ENCODE measurements at regions not wholly inside any gene's neighbourhood (a gene's known extent, or its start where the extent isn't known, plus 50 kb on each side); places are given as distances from the start of the nearest gene placed in this dataset.

- no peaks in the 10 kb centered on the region for H3K27me3 ChIP-seq (ENCODE audit: insufficient read depth, low read length)
- no peaks in the 10 kb centered on the region for H3K9me3 ChIP-seq (ENCODE audit: low read depth, low read length)
- no peaks in the 10 kb centered on the region for H3K4me1 ChIP-seq (ENCODE audit: insufficient read depth, low read length)
Observed at GRCh38 chrX:137483554-137483953, 82.4 kb upstream of the ZIC3 start.

GRCh38 chrX:137482136-137482535 is 83.8 kb upstream of the ZIC3 start:
- no peaks in the 10 kb centered on the region for H3K9me3 ChIP-seq (ENCODE audit: low read depth, low read length)
- no peaks in the 10 kb centered on the region for H3K27me3 ChIP-seq (ENCODE audit: insufficient read depth, low read length)
- no peaks in the 10 kb centered on the region for H3K4me1 ChIP-seq (ENCODE audit: insufficient read depth, low read length)
- no peak overlapping the region for H3K4me3 ChIP-seq (ENCODE audit: low read length)

More at GRCh38 chrX:137483554-137483953, 82.4 kb upstream of the ZIC3 start:
- no peak overlapping the region for H3K4me3 ChIP-seq (ENCODE audit: low read length)

- no peaks in the 10 kb centered on the region for H3K4me1 ChIP-seq (ENCODE audit: insufficient read depth, low read length)
- no peak overlapping the region for H3K4me3 ChIP-seq (ENCODE audit: low read length)
- H3K27me3 ChIP-seq (ENCODE audit: insufficient read depth, low read length), result no peaks in the 10 kb centered on the region
- no peaks in the 10 kb centered on the region for H3K9me3 ChIP-seq (ENCODE audit: low read depth, low read length)
Observed at GRCh38 chrX:137479386-137479785, 86.5 kb upstream of the ZIC3 start.

GRCh38 chrX:137441711-137442110 is 124.2 kb upstream of the ZIC3 start:
- Histone ChIP-seq H3K9me3 (ENCODE audit: low read depth, low read length) (no peaks in the 10 kb centered on the region), H3K4me1 (ENCODE audit: insufficient read depth, low read length) (no peaks in the 10 kb centered on the region), H3K27me3 (ENCODE audit: insufficient read depth, low read length) (no peaks in the 10 kb centered on the region), H3K4me3 (ENCODE audit: low read length) (no peak overlapping the region)

GRCh38 chrX:137432609-137433008 is 133.3 kb upstream of the ZIC3 start:
- H3K4me3 ChIP-seq (ENCODE audit: low read length), result no peak overlapping the region

GRCh38 chrX:137431693-137432488 is 134.0 kb upstream of the ZIC3 start:
- Histone ChIP-seq H3K9me3 (ENCODE audit: low read depth, low read length) (no peaks in the 10 kb centered on the region), H3K27me3 (ENCODE audit: insufficient read depth, low read length) (peaks cover 31% of the 10 kb centered on the region), H3K4me1 (ENCODE audit: insufficient read depth, low read length) (peaks cover 17% of the 10 kb centered on the region), H3K4me3 (ENCODE audit: low read length) (no peak overlapping the region)

More at GRCh38 chrX:137432609-137433008, 133.3 kb upstream of the ZIC3 start:
- H3K27me3 ChIP-seq (ENCODE audit: insufficient read depth, low read length), result peaks cover 24% of the 10 kb centered on the region
- H3K4me1 ChIP-seq (ENCODE audit: insufficient read depth, low read length), result peaks cover 10% of the 10 kb centered on the region
- H3K9me3 ChIP-seq (ENCODE audit: low read depth, low read length), result no peaks in the 10 kb centered on the region

GRCh38 chrX:137430984-137431475 is 134.9 kb upstream of the ZIC3 start:
- H3K4me1 ChIP-seq (ENCODE audit: insufficient read depth, low read length), result peaks cover 17% of the 10 kb centered on the region
- peaks cover 32% of the 10 kb centered on the region for H3K27me3 ChIP-seq (ENCODE audit: insufficient read depth, low read length)
- H3K4me3 ChIP-seq (ENCODE audit: low read length), result no peak overlapping the region
- no peaks in the 10 kb centered on the region for H3K9me3 ChIP-seq (ENCODE audit: low read depth, low read length)

- H3K9me3 ChIP-seq (ENCODE audit: low read depth, low read length), result no peaks in the 10 kb centered on the region
- H3K4me3 ChIP-seq (ENCODE audit: low read length), result no peak overlapping the region
- peaks cover 40% of the 10 kb centered on the region for H3K27me3 ChIP-seq (ENCODE audit: insufficient read depth, low read length)
- H3K4me1 ChIP-seq (ENCODE audit: insufficient read depth, low read length), result peaks cover 17% of the 10 kb centered on the region
Observed at GRCh38 chrX:137430301-137430700, 135.6 kb upstream of the ZIC3 start.

- Histone ChIP-seq H3K4me3 (ENCODE audit: low read length) (no peak overlapping the region), H3K27me3 (ENCODE audit: insufficient read depth, low read length) (peaks cover 50% of the 10 kb centered on the region), H3K9me3 (ENCODE audit: low read depth, low read length) (no peaks in the 10 kb centered on the region), H3K4me1 (ENCODE audit: insufficient read depth, low read length) (peaks cover 17% of the 10 kb centered on the region)
Observed at GRCh38 chrX:137428766-137429591, 136.9 kb upstream of the ZIC3 start.

- Histone ChIP-seq H3K27me3 (ENCODE audit: insufficient read depth, low read length) (peaks cover 58% of the 10 kb centered on the region), H3K9me3 (ENCODE audit: low read depth, low read length) (no peaks in the 10 kb centered on the region), H3K4me3 (ENCODE audit: low read length) (peak overlapping the region; percentile 12), H3K4me1 (ENCODE audit: insufficient read depth, low read length) (peaks cover 17% of the 10 kb centered on the region)
Observed at GRCh38 chrX:137428221-137428661, 137.7 kb upstream of the ZIC3 start.

- Histone ChIP-seq H3K27me3 (ENCODE audit: insufficient read depth, low read length) (peaks cover 62% of the 10 kb centered on the region), H3K9me3 (ENCODE audit: low read depth, low read length) (no peaks in the 10 kb centered on the region), H3K4me1 (ENCODE audit: insufficient read depth, low read length) (peaks cover 17% of the 10 kb centered on the region), H3K4me3 (ENCODE audit: low read length) (peak overlapping the region; percentile 12)
Observed at GRCh38 chrX:137427816-137428215, 138.1 kb upstream of the ZIC3 start.

GRCh38 chrX:137427426-137427778 is 138.5 kb upstream of the ZIC3 start:
- no peaks in the 10 kb centered on the region for H3K9me3 ChIP-seq (ENCODE audit: low read depth, low read length)
- peaks cover 66% of the 10 kb centered on the region for H3K27me3 ChIP-seq (ENCODE audit: insufficient read depth, low read length)
- no peak overlapping the region for H3K4me3 ChIP-seq (ENCODE audit: low read length)
- H3K4me1 ChIP-seq (ENCODE audit: insufficient read depth, low read length), result peaks cover 17% of the 10 kb centered on the region

GRCh38 chrX:137426695-137427425 is 139.1 kb upstream of the ZIC3 start:
- no peaks in the 10 kb centered on the region for H3K9me3 ChIP-seq (ENCODE audit: low read depth, low read length)
- peaks cover 71% of the 10 kb centered on the region for H3K27me3 ChIP-seq (ENCODE audit: insufficient read depth, low read length)
- H3K4me3 ChIP-seq (ENCODE audit: low read length), result no peak overlapping the region
- H3K4me1 ChIP-seq (ENCODE audit: insufficient read depth, low read length), result peaks cover 17% of the 10 kb centered on the region

- Histone ChIP-seq H3K27me3 (ENCODE audit: insufficient read depth, low read length) (peaks cover 68% of the 10 kb centered on the region), H3K9me3 (ENCODE audit: low read depth, low read length) (no peaks in the 10 kb centered on the region), H3K4me3 (ENCODE audit: low read length) (no peak overlapping the region), H3K4me1 (ENCODE audit: insufficient read depth, low read length) (peaks cover 17% of the 10 kb centered on the region)
Observed at GRCh38 chrX:137425986-137426385, 139.9 kb upstream of the ZIC3 start.

Data from mononuclear cell (primary cell).